ENCODE measurements at regions not wholly inside any gene's neighbourhood (a gene's known extent, or its start where the extent isn't known, plus 50 kb on each side); places are given as distances from the start of the nearest gene placed in this dataset.

DNA sequence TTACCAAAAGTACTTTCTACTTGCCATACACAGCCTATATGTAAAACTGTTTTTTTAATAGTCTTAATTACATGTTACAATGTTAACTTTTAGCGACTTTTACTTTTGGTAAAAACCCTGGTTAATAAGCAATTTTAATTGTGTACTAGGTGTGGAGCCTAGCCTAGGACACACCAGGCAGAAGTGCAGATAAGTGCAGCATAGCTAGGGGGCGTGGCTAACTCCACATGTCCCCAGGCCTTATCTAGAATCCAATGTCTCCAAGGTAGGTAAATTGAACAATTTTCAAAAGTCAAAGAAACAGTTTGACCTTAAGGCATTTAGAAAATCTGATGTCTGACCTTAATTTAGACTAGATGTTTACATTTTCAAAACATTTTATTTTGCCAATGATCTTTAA, 858.7 kb downstream of the CCSER2 start:
- TF ChIP-seq CTCF (IDR thresholded peaks at IDR 0.05; ENCODE audit: insufficient read depth, missing control alignments) = no peak
- no peak for DNase-seq (ENCODE audit: insufficient read length, low spot score)
- FAIRE-seq = no peak

- no peak for DNase-seq (ENCODE audit: insufficient read length, low spot score)
- FAIRE-seq = no peak
- TF ChIP-seq CTCF (IDR thresholded peaks at IDR 0.05; ENCODE audit: insufficient read depth, missing control alignments) = no peak
These were observed 860.5 kb downstream of the CCSER2 start for GRCh38 chr10:85188770-85189484.

DNA sequence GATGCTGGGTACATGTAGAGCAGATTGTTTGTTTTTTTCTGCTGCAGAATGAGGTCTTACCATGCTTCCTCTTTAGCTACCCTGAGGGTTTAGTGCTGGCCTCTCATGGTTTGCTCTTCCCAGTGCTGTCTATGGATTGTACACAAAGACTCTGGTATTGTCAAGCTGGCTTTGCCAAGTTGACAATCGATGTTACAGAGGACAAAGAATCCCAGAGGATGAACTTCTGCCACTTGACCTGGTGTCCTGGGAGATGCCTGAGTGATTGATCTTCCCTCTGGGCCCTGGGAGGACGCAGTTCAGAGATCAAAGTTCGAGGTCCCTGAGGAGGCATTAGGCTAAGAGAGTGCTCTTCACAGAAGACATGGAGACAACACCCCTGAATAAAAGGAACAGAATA, 865.4 kb downstream of the CCSER2 start:
- no peak for TF ChIP-seq CTCF (IDR thresholded peaks at IDR 0.05; ENCODE audit: insufficient read depth, missing control alignments)
- no peak for FAIRE-seq

DNA sequence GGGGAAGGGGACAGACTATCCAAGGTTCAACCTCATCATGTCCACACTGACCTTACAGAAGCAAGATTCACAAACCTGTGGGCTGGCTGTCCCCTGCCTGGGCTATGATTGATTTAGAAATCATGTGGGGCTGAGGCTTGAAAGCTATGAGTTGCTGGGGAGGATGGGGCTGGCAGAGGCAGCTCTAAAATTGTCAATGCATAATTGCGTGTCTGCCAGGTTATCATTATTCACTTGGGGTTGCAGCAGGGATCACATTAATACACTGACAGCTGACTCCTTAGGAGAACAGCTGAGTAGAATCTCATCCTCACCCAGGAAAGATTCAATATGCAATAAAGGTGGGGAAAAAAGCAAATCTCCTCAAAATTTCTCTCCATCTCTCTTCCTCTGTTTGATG, 866.3 kb downstream of the CCSER2 start:
- DNase-seq (ENCODE audit: insufficient read length, low spot score) = no peak
- no peak for FAIRE-seq
- TF ChIP-seq CTCF (IDR thresholded peaks at IDR 0.05; ENCODE audit: insufficient read depth, missing control alignments) = no peak

More for the DNA sequence above, 865.4 kb downstream of the CCSER2 start:
- no peak for DNase-seq (ENCODE audit: insufficient read length, low spot score)

DNA sequence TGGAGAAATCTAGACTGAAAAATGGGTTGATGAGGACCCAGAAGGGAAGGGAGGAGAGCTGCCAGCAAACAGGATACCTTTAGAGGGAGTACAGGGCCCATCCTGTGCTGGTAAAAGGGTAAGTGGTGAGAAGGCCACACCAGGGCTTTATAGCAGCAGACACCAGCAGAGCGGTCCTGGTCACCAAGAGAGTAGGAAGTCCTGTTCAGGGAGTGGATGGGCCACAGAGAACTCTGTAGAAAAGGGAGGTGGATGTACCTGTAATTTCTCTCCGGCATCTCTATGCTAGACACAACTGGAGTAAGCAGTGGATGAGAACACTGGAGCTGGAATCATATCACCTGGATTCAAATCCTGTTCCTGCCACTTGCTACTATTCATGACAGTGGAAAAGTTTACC, 867.2 kb downstream of the CCSER2 start:
- no peak for FAIRE-seq
- no peak for TF ChIP-seq CTCF (IDR thresholded peaks at IDR 0.05; ENCODE audit: insufficient read depth, missing control alignments)

GRCh38 chr10:85204814-85205213, 876.4 kb downstream of the CCSER2 start:
- DNase-seq (ENCODE audit: insufficient read length, low spot score) (no peak), FAIRE-seq (no peak)
- no peak for TF ChIP-seq CTCF (IDR thresholded peaks at IDR 0.05; ENCODE audit: insufficient read depth, missing control alignments)

More for the DNA sequence above, 867.2 kb downstream of the CCSER2 start:
- DNase-seq (ENCODE audit: insufficient read length, low spot score) = no peak

- DNase-seq (ENCODE audit: insufficient read length, low spot score) (no peak), FAIRE-seq (no peak)
- no peak for TF ChIP-seq CTCF (IDR thresholded peaks at IDR 0.05; ENCODE audit: insufficient read depth, missing control alignments)
These were observed 884.1 kb downstream of the CCSER2 start for GRCh38 chr10:85212526-85212925.
